HUDEP-2 (cell line): ENCODE measurements at regions not wholly inside any gene's neighbourhood (a gene's known extent, or its start where the extent isn't known, plus 50 kb on each side); places are given as distances from the start of the nearest gene placed in this dataset.
"Not testable (repeated sequence)": the region's sequence is repeated elsewhere in the genome, so short reads cannot be mapped to it uniquely, and the experiment has no call there.

Source experiments
- DNase-seq, 76 experiments: peaks; one replicate each; lab custom pipeline; 2025; ENCODE audit not compliant: unreplicated experiment in 76 of 76; lab: John Stamatoyannopoulos, UW

- no peak for DNase-seq
Measured at GRCh38 chr5:124892185-124892848, 145.9 kb upstream of the ZNF608 start.

GRCh38 chr5:124894541-124894940 lies 148.1 kb upstream of the ZNF608 start:
- no peak for DNase-seq

- DNase-seq = no peak
Measured at GRCh38 chr5:124895236-124895635, 148.8 kb upstream of the ZNF608 start.

GRCh38 chr5:124901081-124901480 lies 154.6 kb upstream of the ZNF608 start:
- DNase-seq = no peak

- no peak for DNase-seq
Measured at GRCh38 chr5:124902097-124902821, 155.8 kb upstream of the ZNF608 start.

- no peak for DNase-seq
Measured at GRCh38 chr5:124905256-124906130, 159.1 kb upstream of the ZNF608 start.

- no peak for DNase-seq
Measured at GRCh38 chr5:124906339-124907097, 160.1 kb upstream of the ZNF608 start.

- DNase-seq = no peak
Measured at GRCh38 chr5:124907098-124907644, 160.7 kb upstream of the ZNF608 start.

- no peak for DNase-seq
Measured at GRCh38 chr5:124908581-124909451, 162.4 kb upstream of the ZNF608 start.

- no peak for DNase-seq
Measured at GRCh38 chr5:124909734-124910133, 163.3 kb upstream of the ZNF608 start.

- no peak for DNase-seq
Measured at GRCh38 chr5:124910354-124911016, 164.0 kb upstream of the ZNF608 start.

GRCh38 chr5:124912638-124913328 lies 166.3 kb upstream of the ZNF608 start:
- no peak for DNase-seq

- DNase-seq = no peak
Measured at GRCh38 chr5:124913329-124913653, 166.9 kb upstream of the ZNF608 start.

- DNase-seq = not testable (repeated sequence)
Measured at GRCh38 chr5:124916313-124916712, 169.9 kb upstream of the ZNF608 start.

GRCh38 chr5:124918618-124919017 lies 172.2 kb upstream of the ZNF608 start:
- DNase-seq = no peak

GRCh38 chr5:124919076-124919475 lies 172.6 kb upstream of the ZNF608 start:
- no peak for DNase-seq

GRCh38 chr5:124919747-124920525 lies 173.5 kb upstream of the ZNF608 start:
- no peak for DNase-seq
